Upper lobe of right lung (tissue), 1 donor: ENCODE measurements at regions not wholly inside any gene's neighbourhood (a gene's known extent, or its start where the extent isn't known, plus 50 kb on each side); places are given as distances from the start of the nearest gene placed in this dataset.
A peak's percentile ranks its signal among the peaks of the same experiment; 100 is the strongest.
"Not testable (repeated sequence)": the region's sequence is repeated elsewhere in the genome, so short reads cannot be mapped to it uniquely, and the experiment has no call there.

Experiments used
- ATAC-seq: fragments of 200-7000 bp; cut with Tn5 transposase; one replicate; pipeline ENCODE4 v1.9.1; 2020; ENCODE audit warnings: mild to moderate bottlenecking, moderate library complexity
- DNase-seq: peaks from one replicate; pipeline ENCODE4 v3.0.0-alpha.2; 2020
- H3K27ac ChIP-seq: fragments of 200-600 bp; one replicate; pipeline ENCODE4 v1.8.0; 2022
- H3K27me3 ChIP-seq: fragments of 200-600 bp; one replicate; pipeline ENCODE4 v1.8.0; 2022; ENCODE audit warnings: mild to moderate bottlenecking
- H3K36me3 ChIP-seq: fragments of 200-600 bp; one replicate; pipeline ENCODE4 v1.8.0; 2022
- H3K4me1 ChIP-seq: fragments of 200-600 bp; one replicate; pipeline ENCODE4 v1.8.0; 2022
- H3K4me3 ChIP-seq: fragments of 200-600 bp; one replicate; pipeline ENCODE4 v1.8.0; 2022; ENCODE audit warnings: mild to moderate bottlenecking
- H3K9me3 ChIP-seq: fragments of 200-600 bp; one replicate; pipeline ENCODE4 v1.8.0; 2022
- intact Hi-C: fragments of 100-400 bp; cut with DNase I; formaldehyde crosslinking; loops from one replicate; pipeline ENCODE4 v1.11.0; 2022
- TF ChIP-seq, protein P1 (sequence below): fragments of 200-600 bp; IDR thresholded peaks from one replicate; pipeline ENCODE4 v1.8.0; 2022; ENCODE audit warnings: antibody characterized with exemption
- donor health status: DM: no; HTN: yes; CAD: no; lungs with severe emphysema.

DNA sequence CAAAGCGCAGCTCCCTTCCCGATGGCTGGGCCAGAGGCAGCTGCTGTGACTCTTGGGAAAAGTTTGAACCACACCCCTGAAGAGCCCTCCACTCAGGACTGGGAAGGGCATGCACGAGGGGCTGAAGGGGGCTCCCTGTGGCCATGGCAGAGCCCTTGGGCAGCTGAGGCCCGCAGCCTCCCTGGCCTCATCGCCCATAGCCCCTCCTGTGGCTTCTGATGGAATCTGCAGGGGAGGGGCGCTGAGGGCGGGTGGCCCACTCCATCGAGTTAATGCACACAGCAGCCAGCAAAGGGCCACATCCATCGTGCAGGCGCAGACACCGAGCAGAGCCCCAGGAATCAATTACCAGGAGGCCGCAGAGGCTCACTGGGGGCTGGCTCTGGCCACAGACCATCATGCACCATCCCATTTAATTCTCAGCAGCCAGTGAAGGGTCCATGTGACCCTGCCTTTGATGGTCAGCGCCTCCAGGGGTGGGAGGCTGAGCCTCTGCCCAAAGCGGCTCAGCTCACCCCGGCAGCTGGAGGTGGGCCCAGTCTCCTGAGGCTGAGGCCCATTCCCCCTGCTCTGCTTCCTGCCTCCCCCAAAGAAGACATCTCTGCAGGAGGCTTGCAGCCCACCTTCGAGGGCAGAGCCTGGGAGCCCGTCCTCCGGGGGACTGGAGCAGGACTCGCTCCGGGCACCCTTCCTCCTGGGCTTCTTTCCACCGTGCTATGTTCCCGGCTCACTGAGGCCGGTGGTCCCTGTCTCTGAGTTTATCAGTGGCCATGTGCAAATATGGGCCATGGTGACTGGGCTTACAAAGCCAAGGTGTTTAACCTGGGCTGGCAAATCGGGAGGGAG is 1410.2 kb downstream of the BRD1 start:
- H3K36me3 ChIP-seq = no peaks in the 10 kb centered on the region
- H3K9me3 ChIP-seq = no peaks in the 10 kb centered on the region
- H3K27me3 ChIP-seq = no peaks in the 10 kb centered on the region
- intact Hi-C loops = no loop called here
- no peaks in the 10 kb centered on the region for H3K4me1 ChIP-seq
- no peak overlapping the region for H3K27ac ChIP-seq
- TF ChIP-seq, protein P1, sequence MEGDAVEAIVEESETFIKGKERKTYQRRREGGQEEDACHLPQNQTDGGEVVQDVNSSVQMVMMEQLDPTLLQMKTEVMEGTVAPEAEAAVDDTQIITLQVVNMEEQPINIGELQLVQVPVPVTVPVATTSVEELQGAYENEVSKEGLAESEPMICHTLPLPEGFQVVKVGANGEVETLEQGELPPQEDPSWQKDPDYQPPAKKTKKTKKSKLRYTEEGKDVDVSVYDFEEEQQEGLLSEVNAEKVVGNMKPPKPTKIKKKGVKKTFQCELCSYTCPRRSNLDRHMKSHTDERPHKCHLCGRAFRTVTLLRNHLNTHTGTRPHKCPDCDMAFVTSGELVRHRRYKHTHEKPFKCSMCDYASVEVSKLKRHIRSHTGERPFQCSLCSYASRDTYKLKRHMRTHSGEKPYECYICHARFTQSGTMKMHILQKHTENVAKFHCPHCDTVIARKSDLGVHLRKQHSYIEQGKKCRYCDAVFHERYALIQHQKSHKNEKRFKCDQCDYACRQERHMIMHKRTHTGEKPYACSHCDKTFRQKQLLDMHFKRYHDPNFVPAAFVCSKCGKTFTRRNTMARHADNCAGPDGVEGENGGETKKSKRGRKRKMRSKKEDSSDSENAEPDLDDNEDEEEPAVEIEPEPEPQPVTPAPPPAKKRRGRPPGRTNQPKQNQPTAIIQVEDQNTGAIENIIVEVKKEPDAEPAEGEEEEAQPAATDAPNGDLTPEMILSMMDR = no peak
- ATAC-seq (no peak), DNase-seq (peak; percentile 56)
- no peak overlapping the region for H3K4me3 ChIP-seq

DNA sequence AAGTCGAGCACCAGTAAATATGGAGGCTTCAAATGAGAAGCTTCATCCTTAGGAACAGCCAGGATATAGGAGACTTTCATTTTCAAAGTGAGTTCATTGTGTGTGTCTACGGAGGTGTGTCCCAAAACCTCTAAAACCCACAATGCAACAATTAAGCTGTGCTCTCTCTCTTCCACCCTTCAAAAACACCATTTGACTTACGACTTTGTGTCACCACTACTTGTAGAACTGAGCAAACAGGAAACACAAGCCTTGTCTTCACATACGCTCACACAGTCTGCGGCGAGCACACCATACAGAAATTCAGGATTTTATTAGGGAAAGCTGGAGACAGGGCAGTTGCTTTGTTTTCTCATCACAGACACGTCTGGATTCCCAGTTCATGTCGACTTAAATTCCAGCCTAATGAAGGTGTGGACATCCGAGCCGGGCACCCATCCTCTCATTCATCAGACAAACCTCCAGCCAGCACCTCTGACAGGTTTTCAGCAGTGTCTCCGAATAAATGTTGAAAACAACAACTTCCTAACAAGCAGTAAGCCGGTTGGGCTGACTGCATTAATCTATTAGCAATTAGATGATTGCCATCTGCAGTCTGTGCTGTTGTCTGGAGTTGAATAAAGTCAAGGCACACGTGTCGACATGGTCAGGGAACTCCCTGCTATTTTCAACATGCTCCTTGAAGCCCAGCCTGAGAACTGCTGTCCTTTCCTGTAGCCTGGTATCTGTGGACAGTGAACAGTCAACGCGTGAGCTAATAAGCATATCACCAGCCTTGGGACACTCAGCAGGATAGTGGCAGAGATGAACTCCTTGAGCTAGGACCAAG is 1411.1 kb downstream of the BRD1 start:
- Histone ChIP-seq H3K4me3 (no peak overlapping the region), H3K36me3 (no peaks in the 10 kb centered on the region), H3K4me1 (no peaks in the 10 kb centered on the region), H3K27me3 (no peaks in the 10 kb centered on the region), H3K9me3 (no peaks in the 10 kb centered on the region), H3K27ac (no peak overlapping the region)
- DNase-seq (no peak), ATAC-seq (no peak)
- intact Hi-C loops = no loop called here
- TF ChIP-seq, protein P1 = no peak

DNA sequence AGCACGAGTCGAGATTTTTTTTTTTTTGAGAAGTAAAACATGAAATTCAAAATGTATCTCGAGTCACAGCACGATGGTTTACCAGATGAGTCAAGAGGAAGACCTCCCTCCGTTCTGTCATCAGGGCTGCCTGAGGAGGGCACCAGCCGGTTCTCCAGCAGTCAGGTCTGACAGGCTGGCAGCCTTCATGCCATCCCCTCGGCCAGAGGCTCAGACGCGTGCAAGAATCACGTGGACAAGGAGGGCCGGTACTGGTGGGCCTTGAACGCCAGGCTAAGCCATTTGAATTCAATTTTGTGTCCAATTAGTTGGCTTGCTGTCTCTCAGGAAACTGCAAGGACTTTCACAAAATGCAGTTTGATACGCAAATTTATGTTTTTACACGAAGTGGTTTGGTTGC is 1412.2 kb downstream of the BRD1 start:
- Histone ChIP-seq H3K27ac (no peak overlapping the region), H3K9me3 (no peaks in the 10 kb centered on the region), H3K36me3 (no peaks in the 10 kb centered on the region), H3K27me3 (no peaks in the 10 kb centered on the region), H3K4me3 (no peak overlapping the region), H3K4me1 (no peaks in the 10 kb centered on the region)
- ATAC-seq = no peak
- intact Hi-C loops = no loop called here
- TF ChIP-seq, protein P1 = no peak
- no peak for DNase-seq

DNA sequence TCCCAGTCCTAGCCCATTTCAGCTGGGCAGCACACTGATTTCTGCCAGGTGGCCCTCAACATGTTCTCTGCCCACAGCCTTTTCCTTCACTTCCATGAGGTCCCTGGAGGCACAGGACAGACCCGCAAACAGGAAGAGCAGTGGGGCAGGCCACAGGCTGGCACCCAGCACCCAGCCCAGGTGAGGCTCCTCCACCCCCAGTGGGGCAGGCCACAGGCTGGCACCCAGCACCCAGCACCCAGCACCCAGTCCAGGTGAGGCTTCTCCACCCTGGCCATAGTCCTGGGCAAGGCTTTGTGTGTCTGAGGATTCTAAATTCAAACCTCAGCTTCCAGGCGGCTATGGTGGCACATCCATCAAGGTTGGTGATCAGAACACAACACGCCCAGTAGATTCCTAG is 1413.0 kb downstream of the BRD1 start:
- DNase-seq (peak; percentile 48), ATAC-seq (peak; percentile 58)
- H3K27ac ChIP-seq = no peak overlapping the region
- H3K36me3 ChIP-seq = no peaks in the 10 kb centered on the region
- no peaks in the 10 kb centered on the region for H3K4me1 ChIP-seq
- intact Hi-C loops = no loop called here
- H3K27me3 ChIP-seq = no peaks in the 10 kb centered on the region
- no peak overlapping the region for H3K4me3 ChIP-seq
- no peaks in the 10 kb centered on the region for H3K9me3 ChIP-seq
- TF ChIP-seq, protein P1 = no peak

DNA sequence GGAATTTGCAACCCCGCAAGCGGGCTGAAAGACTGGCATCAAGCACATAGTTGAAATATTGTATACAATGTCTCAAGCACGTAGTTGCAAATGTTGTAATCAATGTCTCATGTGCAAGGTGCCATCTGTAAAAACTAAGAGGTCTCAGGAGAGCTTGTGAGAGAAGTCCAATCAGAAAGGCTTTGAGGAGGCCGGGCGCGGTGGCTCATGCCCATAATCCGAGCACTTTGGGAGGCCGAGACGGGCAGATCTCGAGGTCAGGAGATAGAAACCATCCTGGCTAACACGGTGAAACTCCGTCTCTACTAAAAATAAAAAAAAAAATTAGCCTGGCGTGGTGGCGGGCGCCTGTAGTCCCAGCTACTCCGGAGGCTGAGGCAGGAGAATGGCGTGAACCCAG is 1414.7 kb downstream of the BRD1 start:
- H3K4me1 ChIP-seq, H3K36me3 ChIP-seq, ATAC-seq, H3K9me3 ChIP-seq, H3K27ac ChIP-seq, H3K4me3 ChIP-seq, H3K27me3 ChIP-seq, DNase-seq, intact Hi-C loops: not testable (repeated sequence)

DNA sequence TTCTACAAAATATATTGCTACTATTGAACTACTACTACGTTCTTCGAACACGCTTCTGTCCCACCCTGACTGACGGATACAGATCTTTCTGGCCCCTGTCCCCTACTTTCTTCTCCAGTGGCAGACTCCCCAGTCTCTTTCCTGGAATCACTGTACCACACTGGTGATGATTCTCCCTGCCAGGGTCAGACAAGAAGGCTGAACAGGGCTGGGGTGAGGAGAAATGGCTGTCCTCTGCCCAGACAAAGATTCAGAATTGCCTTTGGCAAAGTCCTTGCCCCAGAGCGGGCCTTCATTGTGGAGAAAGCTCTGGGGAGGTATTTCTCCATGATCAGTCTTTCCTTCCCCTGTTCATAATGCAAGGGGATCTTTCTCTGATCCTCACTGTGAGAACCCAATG is 1417.1 kb downstream of the BRD1 start:
- Histone ChIP-seq H3K27ac (no peak overlapping the region), H3K36me3 (no peaks in the 10 kb centered on the region), H3K4me3 (no peak overlapping the region), H3K27me3 (no peaks in the 10 kb centered on the region), H3K4me1 (no peaks in the 10 kb centered on the region), H3K9me3 (no peaks in the 10 kb centered on the region)
- no peak for DNase-seq
- ATAC-seq = no peak
- TF ChIP-seq, protein P1 = no peak
- intact Hi-C loops = no loop called here
